Naive thymus-derived CD4-positive, alpha-beta T cell (primary cell): ENCODE measurements at regions not wholly inside any gene's neighbourhood (a gene's known extent, or its start where the extent isn't known, plus 50 kb on each side); places are given as distances from the start of the nearest gene placed in this dataset.

Experiments
- ATAC-seq: fragments of 150-1000 bp; cut with Tn5 transposase; 2 replicates; pipeline ENCODE4 v1.10.0; 2021; ENCODE audit warnings: mild to moderate bottlenecking, moderate library complexity
- CTCF ChIA-PET: fragments of 350-600 bp; sonication (Branson Sonifier 250); formaldehyde crosslinking; loops from one replicate; lab custom pipeline; 2021; ENCODE audit warnings: antibody characterized with exemption; lab: Charles Lee
- POLR2A ChIA-PET: fragments of 350-600 bp; sonication (Branson Sonifier 250); formaldehyde crosslinking; loops from one replicate; lab custom pipeline; 2021; ENCODE audit warnings: antibody characterized with exemption, inconsistent platforms; lab: Charles Lee
- DNase-seq, 9 donors: peaks; one replicate each; pipeline versions ENCODE4 v3.0.0 to v3.0.0-alpha.2; 2020 to 2022; ENCODE audit warnings: mixed read lengths in 1 of 9
- H3K27ac ChIP-seq: one replicate; pipeline ENCODE4 v1.7.0; 2013; ENCODE audit warnings: mild to moderate bottlenecking, low read depth, low read length, moderate library complexity
- H3K27me3 ChIP-seq, 2 donors: one replicate each; pipeline ENCODE4 v1.7.0; 2013; ENCODE audit warnings: low read length in 2 of 2, mild to moderate bottlenecking in 2 of 2, moderate library complexity in 2 of 2; ENCODE audit not compliant: control insufficient read depth in 2 of 2, insufficient read depth in 2 of 2
- H3K36me3 ChIP-seq, 3 experiments: 1 replicate in 2 of 3; 2 replicates in 1 of 3; pipeline ENCODE4 v1.7.0; 2013; ENCODE audit warnings: low read length in 3 of 3, mild to moderate bottlenecking in 3 of 3, moderate library complexity in 1 of 3; ENCODE audit not compliant: insufficient read depth in 3 of 3, control insufficient read depth in 2 of 3
- H3K4me1 ChIP-seq, 2 donors: one replicate each; pipeline ENCODE4 v1.7.0; 2013; ENCODE audit warnings: low read length in 2 of 2, mild to moderate bottlenecking in 2 of 2, moderate library complexity in 1 of 2; ENCODE audit not compliant: control insufficient read depth in 2 of 2, insufficient read depth in 2 of 2
- H3K4me3 ChIP-seq: 2 replicates; pipeline ENCODE4 v1.7.0; 2013; ENCODE audit warnings: mild to moderate bottlenecking, low read length
- H3K9me3 ChIP-seq, 3 experiments: 1 replicate in 2 of 3; 2 replicates in 1 of 3; pipeline ENCODE4 v1.7.0; 2013; ENCODE audit warnings: low read length in 3 of 3; ENCODE audit not compliant: control insufficient read depth in 2 of 3
- H3K27ac Mint-ChIP-seq, 9 donors: one replicate each; pipeline ENCODE4 v1.8.0; 2020 to 2022; ENCODE audit warnings: mixed read lengths in 9 of 9, mild to moderate bottlenecking in 8 of 9, moderate library complexity in 5 of 9, inconsistent platforms in 2 of 9
- H3K27me3 Mint-ChIP-seq, 5 donors: one replicate each; pipeline ENCODE4 v1.8.0; 2021 to 2022; ENCODE audit warnings: mixed read lengths in 5 of 5, mild to moderate bottlenecking in 1 of 5
- H3K36me3 Mint-ChIP-seq, 5 donors: one replicate each; pipeline ENCODE4 v1.8.0; 2020 to 2022; ENCODE audit warnings: mixed read lengths in 5 of 5, mild to moderate bottlenecking in 3 of 5, inconsistent platforms in 1 of 5
- H3K4me1 Mint-ChIP-seq, 7 donors: one replicate each; pipeline ENCODE4 v1.8.0; 2020 to 2022; ENCODE audit warnings: mixed read lengths in 7 of 7, mild to moderate bottlenecking in 3 of 7, inconsistent platforms in 1 of 7
- H3K4me3 Mint-ChIP-seq, 10 donors: one replicate each; pipeline ENCODE4 v1.8.0; 2020 to 2022; ENCODE audit warnings: mild to moderate bottlenecking in 10 of 10, mixed read lengths in 10 of 10, moderate library complexity in 6 of 10, inconsistent platforms in 2 of 10
- H3K9me3 Mint-ChIP-seq, 11 donors: one replicate each; pipeline ENCODE4 v1.8.0; 2020 to 2022; ENCODE audit warnings: mixed read lengths in 11 of 11, mild to moderate bottlenecking in 4 of 11, inconsistent platforms in 1 of 11, moderate library complexity in 1 of 11
- intact Hi-C, 2 donors: fragments of 100-400 bp; cut with micrococcal nuclease; formaldehyde crosslinking; loops; one replicate each; pipeline ENCODE4 v1.15.1; 2023

DNA sequence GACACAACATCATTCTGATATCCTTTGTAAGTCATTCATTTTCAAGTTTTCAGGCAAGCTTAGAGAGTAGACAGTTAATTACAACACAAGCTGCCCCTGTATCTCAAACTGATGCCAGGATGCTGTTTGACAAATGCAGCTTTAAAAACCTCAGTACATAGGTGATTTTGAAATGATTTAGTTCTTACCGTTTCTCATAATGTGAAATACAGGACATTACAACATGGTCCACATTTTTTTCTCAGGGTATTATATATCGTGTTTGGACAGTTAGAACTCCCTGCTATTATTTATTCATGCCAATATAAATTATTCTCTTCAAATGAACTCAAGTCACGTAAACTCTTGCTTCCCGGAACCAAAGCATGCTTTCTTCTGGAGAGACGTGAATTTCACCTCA lies 1013.9 kb downstream of the EPHA3 start:
- DNase-seq, result no peak
- POLR2A ChIA-PET, result no interaction called here
- Mint-ChIP-seq H3K36me3 (no peaks in the 10 kb centered on the region), H3K27ac (no peak overlapping the region), H3K4me3 (no peak overlapping the region), H3K9me3 (peaks cover 1 to 31% (median 9%) of the 10 kb centered on the region in 11 donors), H3K27me3 (no peaks in the 10 kb centered on the region), H3K4me1 (no peaks in the 10 kb centered on the region)
- H3K36me3 ChIP-seq, result no peaks in the 10 kb centered on the region
- H3K27ac ChIP-seq, result no peak overlapping the region
- no peak overlapping the region for H3K4me3 ChIP-seq
- no peaks in the 10 kb centered on the region for H3K4me1 ChIP-seq
- CTCF ChIA-PET, result no interaction called here
- no peaks in the 10 kb centered on the region for H3K9me3 ChIP-seq
- no peaks in the 10 kb centered on the region for H3K27me3 ChIP-seq
- no peak for ATAC-seq
- intact Hi-C loops, result no loop called here

DNA sequence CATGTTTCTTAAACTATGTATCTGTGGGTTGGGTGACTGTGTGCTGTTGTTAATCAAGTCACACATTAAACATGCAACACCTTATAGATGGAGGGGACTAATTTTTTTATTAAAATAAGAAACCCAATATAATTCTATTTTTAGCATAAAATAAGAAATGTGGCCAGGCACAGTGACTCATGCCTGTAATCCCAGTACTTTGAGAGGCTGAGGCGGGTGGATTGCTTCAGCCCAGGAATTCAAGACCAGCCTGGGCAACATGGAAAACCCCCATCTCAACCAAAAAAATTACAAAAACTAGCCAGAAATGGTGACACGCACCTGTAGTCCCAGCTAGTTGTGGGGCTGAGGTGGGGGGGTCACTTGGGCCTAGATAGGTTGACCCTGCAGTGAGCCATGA lies 1021.0 kb downstream of the EPHA3 start:
- ATAC-seq (no peak), DNase-seq (no peak)
- H3K9me3 Mint-ChIP-seq, result peaks cover 3 to 24% (median 11%) of the 10 kb centered on the region in 11 donors
- H3K4me1 Mint-ChIP-seq, result no peaks in the 10 kb centered on the region
- no peak overlapping the region for H3K4me3 ChIP-seq
- no peaks in the 10 kb centered on the region for H3K9me3 ChIP-seq
- no peaks in the 10 kb centered on the region for H3K27me3 Mint-ChIP-seq
- ChIA-PET CTCF (no interaction called here), POLR2A (no interaction called here)
- intact Hi-C loops, result no loop called here
- no peaks in the 10 kb centered on the region for H3K36me3 ChIP-seq
- no peaks in the 10 kb centered on the region for H3K36me3 Mint-ChIP-seq
- H3K27ac Mint-ChIP-seq, result no peak overlapping the region
- H3K4me1 ChIP-seq, result no peaks in the 10 kb centered on the region
- no peak overlapping the region for H3K4me3 Mint-ChIP-seq
- no peak overlapping the region for H3K27ac ChIP-seq
- H3K27me3 ChIP-seq, result no peaks in the 10 kb centered on the region

- ChIA-PET POLR2A (no interaction called here), CTCF (no interaction called here)
- no peak overlapping the region for H3K4me3 ChIP-seq
- no peak overlapping the region for H3K27ac Mint-ChIP-seq
- no peaks in the 10 kb centered on the region for H3K36me3 Mint-ChIP-seq
- H3K27me3 ChIP-seq, result no peaks in the 10 kb centered on the region
- no peaks in the 10 kb centered on the region for H3K4me1 ChIP-seq
- no peak for ATAC-seq
- no peak overlapping the region for H3K27ac ChIP-seq
- peaks cover 3 to 29% (median 11%) of the 10 kb centered on the region in 11 donors for H3K9me3 Mint-ChIP-seq
- no peaks in the 10 kb centered on the region for H3K9me3 ChIP-seq
- H3K27me3 Mint-ChIP-seq, result no peaks in the 10 kb centered on the region
- DNase-seq, result no peak
- no peak overlapping the region for H3K4me3 Mint-ChIP-seq
- H3K36me3 ChIP-seq, result no peaks in the 10 kb centered on the region
- intact Hi-C loops, result no loop called here
- no peaks in the 10 kb centered on the region for H3K4me1 Mint-ChIP-seq
Measured at GRCh38 chr3:90129730-90130129, 1022.3 kb downstream of the EPHA3 start.

GRCh38 chr3:90132197-90132596 lies 1024.8 kb downstream of the EPHA3 start:
- CTCF ChIA-PET, result no interaction called here
- ATAC-seq, result no peak

GRCh38 chr3:90134090-90134489 lies 1026.7 kb downstream of the EPHA3 start:
- Mint-ChIP-seq H3K27me3 (no peaks in the 10 kb centered on the region), H3K4me3 (no peak overlapping the region), H3K4me1 (no peaks in the 10 kb centered on the region), H3K27ac (no peak overlapping the region), H3K9me3 (peaks cover 0 to 32% (median 7%) of the 10 kb centered on the region in 11 donors), H3K36me3 (no peaks in the 10 kb centered on the region)
- DNase-seq (no peak), ATAC-seq (no peak)
- Histone ChIP-seq H3K27ac (no peak overlapping the region), H3K4me3 (no peak overlapping the region), H3K27me3 (no peaks in the 10 kb centered on the region), H3K4me1 (no peaks in the 10 kb centered on the region), H3K9me3 (no peaks in the 10 kb centered on the region), H3K36me3 (no peaks in the 10 kb centered on the region)
- POLR2A ChIA-PET, result no interaction called here
- CTCF ChIA-PET, result interaction anchor here (0.6 kb wide), 2 partner anchors 284 to 1687 kb away, joined by 5 read pairs; no protein-coding TSS in a partner anchor
- intact Hi-C loops, result no loop called here

More at GRCh38 chr3:90132197-90132596, 1024.8 kb downstream of the EPHA3 start:
- H3K9me3 ChIP-seq, result no peaks in the 10 kb centered on the region
- Mint-ChIP-seq H3K27me3 (no peaks in the 10 kb centered on the region), H3K9me3 (peaks cover 0 to 30% (median 6%) of the 10 kb centered on the region in 11 donors), H3K36me3 (no peaks in the 10 kb centered on the region), H3K27ac (no peak overlapping the region), H3K4me1 (no peaks in the 10 kb centered on the region), H3K4me3 (no peak overlapping the region)
- no peak overlapping the region for H3K27ac ChIP-seq
- DNase-seq, result no peak
- H3K36me3 ChIP-seq, result no peaks in the 10 kb centered on the region
- H3K27me3 ChIP-seq, result no peaks in the 10 kb centered on the region
- POLR2A ChIA-PET, result no interaction called here
- no peak overlapping the region for H3K4me3 ChIP-seq
- H3K4me1 ChIP-seq, result no peaks in the 10 kb centered on the region
- intact Hi-C loops, result no loop called here

DNA sequence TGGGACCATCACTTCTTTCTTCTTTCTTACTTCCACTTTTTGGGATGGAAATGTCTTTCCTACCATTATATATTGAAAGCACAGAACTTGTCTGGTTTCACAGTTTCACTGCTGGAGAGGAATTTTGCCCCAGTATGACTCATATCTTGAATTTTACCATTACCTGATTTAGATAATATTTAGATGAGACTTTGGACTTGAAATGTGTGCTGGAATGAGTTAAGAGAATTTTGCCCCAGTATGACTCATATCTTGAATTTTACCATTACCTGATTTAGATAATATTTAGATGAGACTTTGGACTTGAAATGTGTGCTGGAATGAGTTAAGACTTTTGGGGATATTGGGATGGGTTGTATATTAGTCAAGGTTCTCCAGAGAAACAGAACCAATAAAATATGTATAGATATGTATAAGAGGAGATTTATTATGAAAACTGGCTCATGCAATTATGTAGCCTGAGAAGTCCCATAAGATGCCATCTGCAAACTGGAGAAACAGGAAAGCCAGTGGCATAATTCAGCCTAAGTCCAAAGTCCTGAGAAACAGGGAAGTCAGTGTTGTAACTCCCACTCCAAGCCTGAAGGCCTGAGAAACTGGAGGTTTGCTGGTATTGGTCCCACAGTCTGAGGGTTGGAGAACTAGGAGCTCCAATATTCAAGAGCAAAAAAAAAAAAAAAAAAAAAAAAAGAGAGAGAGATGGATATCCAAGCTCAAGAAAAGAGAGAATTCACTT lies 1029.2 kb downstream of the EPHA3 start:
- no peaks in the 10 kb centered on the region for H3K27me3 Mint-ChIP-seq
- Histone ChIP-seq H3K27me3 (no peaks in the 10 kb centered on the region), H3K9me3 (no peaks in the 10 kb centered on the region), H3K4me1 (no peaks in the 10 kb centered on the region), H3K27ac (no peak overlapping the region), H3K4me3 (no peak overlapping the region), H3K36me3 (no peaks in the 10 kb centered on the region)
- no peaks in the 10 kb centered on the region for H3K4me1 Mint-ChIP-seq
- no peak for DNase-seq
- intact Hi-C loops, result no loop called here
- CTCF ChIA-PET, result no interaction called here
- H3K9me3 Mint-ChIP-seq, result peaks cover 0 to 27% (median 6%) of the 10 kb centered on the region in 11 donors
- no peaks in the 10 kb centered on the region for H3K36me3 Mint-ChIP-seq
- ATAC-seq, result no peak
- H3K4me3 Mint-ChIP-seq, result no peak overlapping the region
- H3K27ac Mint-ChIP-seq, result no peak overlapping the region
- POLR2A ChIA-PET, result no interaction called here
